ENCODE measurements at regions not wholly inside any gene's neighbourhood (a gene's known extent, or its start where the extent isn't known, plus 50 kb on each side); places are given as distances from the start of the nearest gene placed in this dataset.
"Not testable (repeated sequence)": the region's sequence is repeated elsewhere in the genome, so short reads cannot be mapped to it uniquely, and the experiment has no call there.

DNA sequence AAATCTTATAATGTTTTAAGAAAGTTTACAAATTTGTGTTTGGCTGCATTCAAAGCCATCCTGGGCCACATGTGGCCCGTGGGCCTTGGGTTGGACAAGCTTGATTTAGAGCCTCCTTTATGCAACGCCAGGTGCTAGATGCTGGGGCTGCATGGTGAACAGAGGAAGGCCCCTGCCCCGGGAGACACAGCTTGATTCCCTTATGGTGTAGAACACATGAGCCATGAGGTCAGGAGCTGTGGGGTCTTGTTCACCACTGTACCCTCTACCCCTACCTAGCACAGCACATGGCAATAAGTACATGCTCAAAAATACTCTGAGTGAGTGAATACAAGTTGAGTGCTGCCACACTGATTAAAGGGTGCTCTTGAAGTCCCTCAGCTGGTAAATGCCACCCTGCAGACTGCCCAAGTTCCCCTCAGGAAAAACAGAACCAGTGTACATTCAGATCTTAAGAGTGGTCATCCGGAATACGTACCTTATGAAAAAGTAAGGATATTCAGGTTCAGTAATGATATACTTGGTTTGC is 71.9 kb downstream of the ARRDC3 start:
- ATAC-seq (no peak), DNase-seq (peak in 1 of 3 donors; percentile 40)
- Histone ChIP-seq H3K36me3 (no peaks in the 10 kb centered on the region), H3K4me1 (peaks cover 0 to 27% (median 2%) of the 10 kb centered on the region in 4 donors), H3K27ac (peak overlapping the region; percentile 17 to 61 (median 56)), H3K27me3 (no peaks in the 10 kb centered on the region), H3K9me3 (no peaks in the 10 kb centered on the region), H3K4me3 (no peak overlapping the region)
- no peak for TF ChIP-seq POLR2A (IDR thresholded peaks at IDR 0.05)
- TF ChIP-seq, protein P1, sequence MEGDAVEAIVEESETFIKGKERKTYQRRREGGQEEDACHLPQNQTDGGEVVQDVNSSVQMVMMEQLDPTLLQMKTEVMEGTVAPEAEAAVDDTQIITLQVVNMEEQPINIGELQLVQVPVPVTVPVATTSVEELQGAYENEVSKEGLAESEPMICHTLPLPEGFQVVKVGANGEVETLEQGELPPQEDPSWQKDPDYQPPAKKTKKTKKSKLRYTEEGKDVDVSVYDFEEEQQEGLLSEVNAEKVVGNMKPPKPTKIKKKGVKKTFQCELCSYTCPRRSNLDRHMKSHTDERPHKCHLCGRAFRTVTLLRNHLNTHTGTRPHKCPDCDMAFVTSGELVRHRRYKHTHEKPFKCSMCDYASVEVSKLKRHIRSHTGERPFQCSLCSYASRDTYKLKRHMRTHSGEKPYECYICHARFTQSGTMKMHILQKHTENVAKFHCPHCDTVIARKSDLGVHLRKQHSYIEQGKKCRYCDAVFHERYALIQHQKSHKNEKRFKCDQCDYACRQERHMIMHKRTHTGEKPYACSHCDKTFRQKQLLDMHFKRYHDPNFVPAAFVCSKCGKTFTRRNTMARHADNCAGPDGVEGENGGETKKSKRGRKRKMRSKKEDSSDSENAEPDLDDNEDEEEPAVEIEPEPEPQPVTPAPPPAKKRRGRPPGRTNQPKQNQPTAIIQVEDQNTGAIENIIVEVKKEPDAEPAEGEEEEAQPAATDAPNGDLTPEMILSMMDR (IDR thresholded peaks at IDR 0.05): no peak
- WGBS (ENCODE audit: insufficient coverage, low coverage, low lambda C conversion rate, missing lambda C conversion rate): 47% methylated on average over 3 of the region's 5 CpGs
- intact Hi-C loops (cut with DNase I): no loop called here

- H3K27ac ChIP-seq; H3K27me3 ChIP-seq; H3K36me3 ChIP-seq; ATAC-seq; H3K4me3 ChIP-seq; H3K9me3 ChIP-seq; intact Hi-C loops (cut with DNase I): not testable (repeated sequence)
- peaks cover 0 to 19% (median 2%) of the 10 kb centered on the region in 4 donors for H3K4me1 ChIP-seq
- DNase-seq: peak in 1 of 3 donors; percentile 31
- WGBS (ENCODE audit: insufficient coverage, low coverage, low lambda C conversion rate, missing lambda C conversion rate): 74% methylated on average over 5 of the region's 5 CpGs
Measured at GRCh38 chr5:91308157-91308556, 75.0 kb downstream of the ARRDC3 start.

DNA sequence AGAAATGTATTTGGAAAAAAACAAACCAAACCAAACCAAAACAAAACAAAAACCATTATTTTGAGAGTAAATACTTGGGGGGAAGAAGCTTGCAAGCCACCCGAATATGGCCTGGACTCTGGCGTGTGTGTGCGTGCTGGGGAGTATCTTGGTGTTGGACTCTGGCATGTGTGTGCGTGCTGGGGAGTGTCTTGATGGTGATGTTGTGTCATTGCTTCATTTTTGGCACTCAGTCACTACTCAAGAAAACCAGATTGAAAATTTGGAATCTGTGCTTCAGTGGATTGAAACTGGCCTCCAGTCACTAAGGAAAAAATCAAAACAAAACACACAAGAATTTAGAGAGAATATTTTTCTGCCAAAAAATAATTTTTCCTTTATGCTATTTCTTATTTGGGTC is 76.1 kb downstream of the ARRDC3 start:
- TF ChIP-seq POLR2A (IDR thresholded peaks at IDR 0.05): no peak
- TF ChIP-seq, protein P1 (IDR thresholded peaks at IDR 0.05): no peak
- H3K4me3 ChIP-seq: no peak overlapping the region
- ATAC-seq (no peak), DNase-seq (no peak)
- H3K27ac ChIP-seq: no peak overlapping the region
- WGBS (ENCODE audit: insufficient coverage, low coverage, low lambda C conversion rate, missing lambda C conversion rate): 91% methylated on average over 4 of the region's 4 CpGs
- no peaks in the 10 kb centered on the region for H3K27me3 ChIP-seq
- no peaks in the 10 kb centered on the region for H3K36me3 ChIP-seq
- intact Hi-C loops (cut with DNase I): no loop called here
- H3K9me3 ChIP-seq: no peaks in the 10 kb centered on the region
- peaks cover 0 to 7% (median 0%) of the 10 kb centered on the region in 4 donors for H3K4me1 ChIP-seq

GRCh38 chr5:91306497-91306896 is 76.6 kb downstream of the ARRDC3 start:
- 33% methylated on average over 1 of the region's 3 CpGs for WGBS (ENCODE audit: insufficient coverage, low coverage, low lambda C conversion rate, missing lambda C conversion rate)
- intact Hi-C loops (cut with DNase I): no loop called here
- ATAC-seq: no peak
- Histone ChIP-seq H3K27ac (no peak overlapping the region), H3K9me3 (no peaks in the 10 kb centered on the region), H3K27me3 (no peaks in the 10 kb centered on the region), H3K36me3 (no peaks in the 10 kb centered on the region), H3K4me3 (no peak overlapping the region), H3K4me1 (peaks cover 0 to 2% (median 0%) of the 10 kb centered on the region in 4 donors)
- TF ChIP-seq POLR2A (IDR thresholded peaks at IDR 0.05): no peak
- TF ChIP-seq, protein P1 (IDR thresholded peaks at IDR 0.05): no peak
- no peak for DNase-seq

DNA sequence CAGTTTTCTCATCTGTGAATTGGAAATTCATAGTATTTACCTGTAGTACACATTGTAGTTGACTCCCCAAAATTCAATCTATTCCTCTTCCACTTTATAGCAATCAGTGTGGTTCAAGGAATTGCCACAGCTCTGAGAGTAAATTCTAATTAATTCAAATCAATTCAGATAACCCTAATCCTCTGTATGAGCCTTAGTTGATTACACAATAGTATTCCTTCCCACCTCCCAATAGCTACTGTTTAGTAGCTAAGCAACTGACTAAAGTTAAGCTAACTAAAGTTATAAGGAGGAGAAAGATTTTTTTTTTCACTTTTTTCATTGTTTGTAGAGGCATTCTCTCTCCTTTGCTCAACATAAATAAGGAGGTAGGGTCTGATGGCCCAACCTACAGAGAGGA is 77.5 kb downstream of the ARRDC3 start:
- no peak for DNase-seq
- no peaks in the 10 kb centered on the region for H3K9me3 ChIP-seq
- TF ChIP-seq, protein P1 (IDR thresholded peaks at IDR 0.05): no peak
- TF ChIP-seq POLR2A (IDR thresholded peaks at IDR 0.05): no peak
- no peaks in the 10 kb centered on the region for H3K27me3 ChIP-seq
- H3K27ac ChIP-seq: no peak overlapping the region
- peaks cover 0 to 4% (median 0%) of the 10 kb centered on the region in 4 donors for H3K4me1 ChIP-seq
- ATAC-seq: no peak
- intact Hi-C loops (cut with DNase I): no loop called here
- H3K36me3 ChIP-seq: no peaks in the 10 kb centered on the region
- no peak overlapping the region for H3K4me3 ChIP-seq

DNA sequence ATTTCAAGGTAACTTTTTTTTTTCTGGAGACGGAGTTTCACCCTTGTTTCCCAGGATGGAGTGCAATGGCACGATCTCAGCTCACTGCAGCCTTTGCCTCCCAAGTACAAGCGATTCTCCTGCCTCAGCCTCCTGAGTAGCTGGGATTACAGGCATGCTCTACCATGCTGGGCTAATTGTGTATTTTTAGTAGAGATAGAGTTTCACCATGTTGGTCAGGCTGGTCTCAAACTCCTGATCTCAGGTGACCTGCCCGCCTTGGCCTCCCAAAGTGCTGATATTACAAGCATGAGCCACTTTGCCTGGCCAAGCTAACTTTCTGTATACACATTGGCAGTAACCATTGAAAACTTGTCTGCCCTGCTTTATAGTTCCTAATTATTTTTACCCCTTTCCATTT is 79.1 kb downstream of the ARRDC3 start:
- H3K27me3 ChIP-seq; intact Hi-C loops (cut with DNase I); H3K4me1 ChIP-seq; H3K4me3 ChIP-seq; H3K36me3 ChIP-seq; ATAC-seq; H3K27ac ChIP-seq; DNase-seq; H3K9me3 ChIP-seq: not testable (repeated sequence)
- 69% methylated on average over 3 of the region's 4 CpGs for WGBS (ENCODE audit: insufficient coverage, low coverage, low lambda C conversion rate, missing lambda C conversion rate)
